ENCODE measurements at regions not wholly inside any gene's neighbourhood (a gene's known extent, or its start where the extent isn't known, plus 50 kb on each side); places are given as distances from the start of the nearest gene placed in this dataset.
"Not testable (repeated sequence)": the region's sequence is repeated elsewhere in the genome, so short reads cannot be mapped to it uniquely, and the experiment has no call there.

DNA sequence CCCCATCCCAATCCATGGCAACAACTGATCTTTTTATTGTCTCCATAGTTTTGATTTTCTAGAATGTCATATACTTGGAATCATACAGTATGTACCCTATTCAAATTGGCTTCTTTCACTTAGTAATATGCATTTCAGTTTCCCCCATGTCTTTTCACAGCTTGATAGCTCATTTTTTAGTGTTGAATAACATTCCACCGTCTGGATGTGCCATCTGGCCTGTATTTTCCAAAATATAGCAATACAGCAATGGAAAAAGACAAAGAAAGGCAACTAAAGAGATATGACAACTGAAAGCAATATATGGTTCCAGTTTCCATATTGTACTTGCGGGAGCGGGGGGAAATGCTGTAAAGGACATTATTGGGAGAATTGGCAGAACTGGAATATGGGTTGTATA, 166.4 kb upstream of the NT5E start:
- DNase-seq (ENCODE audit: low spot score), result no peak

DNA sequence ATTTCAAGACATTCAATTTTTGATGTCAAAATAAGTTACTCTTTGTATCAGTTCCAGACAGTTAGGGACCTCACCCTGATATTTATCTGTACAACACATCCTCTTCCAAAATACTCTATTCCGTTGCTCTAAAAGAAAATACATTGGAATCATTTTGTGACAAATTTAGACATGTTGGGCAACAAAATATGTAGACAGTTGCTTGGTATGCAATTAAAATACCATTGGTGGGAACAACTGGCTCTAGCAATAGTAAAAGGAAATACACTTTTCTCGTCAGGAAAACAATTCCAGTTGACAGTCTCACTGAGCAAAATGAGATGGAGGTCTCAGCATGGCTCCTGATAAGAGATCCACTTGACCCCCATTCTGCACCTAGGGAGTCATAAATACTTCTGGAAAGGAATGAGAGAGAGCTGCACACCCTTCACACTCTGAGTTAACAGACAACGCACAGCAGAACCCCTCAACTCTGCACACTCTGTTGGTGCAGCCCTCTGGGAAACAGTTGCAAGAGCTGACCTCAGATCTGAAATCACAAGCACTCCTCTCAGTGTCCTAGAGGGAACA, 171.3 kb upstream of the NT5E start:
- DNase-seq (ENCODE audit: low spot score), result no peak

DNA sequence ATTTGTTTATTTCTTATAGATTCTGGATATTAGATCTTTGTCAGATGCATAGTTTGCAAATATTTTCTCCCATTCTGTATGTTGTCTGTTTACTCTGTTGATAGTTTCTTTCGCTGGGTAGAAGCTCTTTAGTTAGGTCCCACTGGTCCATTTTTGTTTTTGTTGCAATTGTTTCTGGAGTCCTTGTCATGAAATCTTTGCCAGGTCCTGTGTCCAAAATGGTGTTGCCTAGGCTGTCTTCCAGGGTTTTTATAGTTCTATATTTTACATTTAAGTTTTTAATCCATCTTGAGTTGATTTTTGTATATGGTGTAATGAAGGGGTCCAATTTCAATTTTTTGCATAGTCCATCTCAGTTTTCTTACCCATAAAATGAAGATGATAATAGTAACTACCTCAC, 173.9 kb upstream of the NT5E start:
- not testable (repeated sequence) for DNase-seq (ENCODE audit: low spot score)

DNA sequence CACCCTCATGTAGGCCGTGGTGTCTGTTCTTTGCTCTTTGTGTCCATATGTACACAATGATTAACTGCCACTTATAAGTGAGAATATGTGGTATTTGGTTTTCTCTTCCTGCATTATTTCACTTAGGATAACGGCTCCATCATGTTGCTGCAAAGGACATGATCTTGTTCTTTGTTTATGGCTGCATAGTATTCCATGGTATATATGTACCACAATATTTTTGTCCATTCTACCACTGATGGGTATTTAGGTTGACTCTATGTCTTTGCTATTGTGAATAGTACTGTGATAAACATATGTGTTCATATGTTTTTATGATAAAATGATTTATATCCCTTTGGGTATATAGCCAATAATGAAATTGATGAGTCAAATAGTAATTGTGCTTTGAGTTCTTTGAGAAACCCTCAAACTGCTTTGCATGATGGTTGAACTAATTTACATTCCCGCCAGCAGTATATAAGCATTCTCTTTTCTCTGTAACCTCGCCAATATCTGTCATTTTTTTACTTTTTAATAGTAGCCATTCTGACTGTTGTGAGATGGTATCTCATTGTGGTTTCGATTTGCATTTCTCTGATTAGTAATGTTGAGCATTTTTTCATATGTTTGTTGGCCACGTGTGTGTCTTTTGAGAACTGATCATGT, 174.4 kb upstream of the NT5E start:
- DNase-seq (ENCODE audit: low spot score), result no peak

DNA sequence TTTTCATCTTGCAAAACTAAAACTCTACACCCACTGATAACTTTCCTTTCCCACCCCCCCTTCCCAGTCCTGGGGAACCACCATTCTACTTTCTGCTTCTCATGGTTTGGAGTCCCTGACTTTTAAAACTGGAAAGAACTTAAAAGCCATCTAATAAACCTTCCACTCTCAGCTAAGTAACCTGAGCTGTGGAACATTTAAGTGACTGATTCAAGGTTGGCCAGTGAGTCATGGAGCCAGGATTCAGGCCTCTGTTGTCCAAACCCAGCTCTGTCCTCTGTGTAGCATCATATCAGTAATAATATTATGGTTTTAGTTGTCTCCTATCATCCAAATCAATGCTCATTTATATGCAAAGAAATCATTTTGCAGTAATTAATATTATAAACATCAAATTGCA, 176.0 kb upstream of the NT5E start:
- DNase-seq (ENCODE audit: low spot score), result no peak

DNA sequence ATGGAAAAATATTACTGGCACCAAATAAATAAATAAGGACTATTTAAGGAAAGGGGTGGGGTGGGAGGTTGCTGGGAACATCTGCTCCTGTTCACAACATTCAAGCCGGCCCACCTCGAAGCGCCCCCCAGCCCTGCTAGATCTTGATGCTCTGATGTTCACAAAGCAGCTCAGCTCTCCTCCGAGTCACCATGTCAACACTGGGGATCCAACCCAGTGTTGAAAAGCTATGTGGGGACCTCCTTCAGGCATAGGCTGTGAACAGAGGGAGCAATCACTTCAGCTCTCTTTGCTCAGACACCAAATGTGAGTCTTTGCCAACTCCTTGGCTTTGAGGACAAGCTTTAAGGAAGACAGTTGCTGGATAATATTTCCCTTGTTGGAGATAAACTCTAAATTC, 176.8 kb upstream of the NT5E start:
- no peak for DNase-seq (ENCODE audit: low spot score)

DNA sequence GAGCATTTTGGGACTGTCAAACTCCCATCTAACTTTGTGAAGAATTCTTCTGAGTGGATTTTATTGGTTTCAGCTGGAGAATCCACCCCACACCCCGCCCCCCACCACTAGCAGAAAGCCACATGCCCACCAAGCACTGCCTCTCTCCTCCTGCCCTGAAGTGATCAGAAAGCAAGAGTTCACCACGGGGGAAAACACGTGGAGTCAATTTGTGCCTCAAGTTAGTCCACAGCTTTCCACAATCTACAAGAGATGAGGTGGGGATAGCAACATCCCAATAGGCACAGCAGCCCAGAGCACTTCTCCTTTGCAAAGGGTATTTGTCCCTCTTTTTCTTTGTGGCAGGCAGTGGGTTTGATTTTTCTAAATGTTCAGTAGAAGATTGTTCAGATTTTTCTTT, 177.3 kb upstream of the NT5E start:
- DNase-seq (ENCODE audit: low spot score), result no peak

DNA sequence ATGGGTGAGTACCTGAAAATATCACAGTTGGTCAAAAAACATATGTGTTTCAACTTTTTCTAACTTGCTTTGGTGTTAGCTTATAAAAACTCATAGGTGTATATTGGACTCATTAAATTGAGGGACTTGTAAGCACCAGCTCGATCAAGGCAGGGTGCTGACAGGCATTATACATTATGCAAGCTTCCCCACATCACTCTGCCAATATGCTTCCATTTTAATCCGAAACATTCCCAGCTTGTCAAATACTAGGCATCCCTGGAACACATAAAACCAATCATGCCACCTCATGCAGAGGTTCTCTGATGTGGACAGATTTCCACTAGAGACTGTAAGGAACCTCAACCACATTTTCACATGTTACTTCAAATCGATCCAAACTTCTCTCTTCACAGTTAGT, 187.3 kb upstream of the NT5E start:
- no peak for DNase-seq (ENCODE audit: low spot score)

DNA sequence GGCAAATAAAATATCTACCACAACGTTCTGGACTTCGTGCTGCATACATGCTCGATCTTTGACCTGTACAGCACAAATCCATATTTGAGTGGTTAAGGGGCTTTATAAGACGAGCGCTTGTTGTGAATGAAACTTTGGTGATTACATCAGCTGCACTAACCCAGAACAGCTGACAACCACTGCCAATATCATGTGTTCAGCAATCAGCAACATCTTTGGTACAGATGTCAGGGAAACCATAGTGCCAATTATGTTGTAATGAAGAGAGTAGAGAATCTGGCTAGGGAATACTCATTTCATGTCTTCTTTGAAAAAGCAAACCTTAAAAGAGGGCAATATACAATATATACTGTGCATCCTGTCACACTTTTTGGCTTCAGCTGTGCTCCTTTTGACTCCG, 188.6 kb upstream of the NT5E start:
- no peak for DNase-seq (ENCODE audit: low spot score)

DNA sequence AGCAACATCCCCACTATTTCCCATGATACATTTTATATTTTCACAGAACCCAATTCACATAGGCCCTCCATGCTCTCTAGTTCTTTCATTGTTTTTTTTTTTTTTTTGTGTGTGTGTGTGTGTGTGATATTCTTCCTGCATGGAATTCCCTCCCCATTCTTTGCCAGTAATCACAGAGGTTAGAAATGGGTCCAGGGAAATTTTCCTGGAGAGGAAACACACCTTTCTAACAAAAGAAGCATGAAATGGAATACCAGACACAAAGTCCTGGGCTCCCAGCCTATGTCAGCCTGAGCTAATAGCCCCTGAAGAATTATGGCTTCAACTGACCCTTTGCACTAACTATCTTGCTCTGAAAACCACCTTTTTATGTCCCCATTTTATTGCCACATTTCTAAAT, 194.2 kb upstream of the NT5E start:
- DNase-seq (ENCODE audit: low spot score), result no peak

DNA sequence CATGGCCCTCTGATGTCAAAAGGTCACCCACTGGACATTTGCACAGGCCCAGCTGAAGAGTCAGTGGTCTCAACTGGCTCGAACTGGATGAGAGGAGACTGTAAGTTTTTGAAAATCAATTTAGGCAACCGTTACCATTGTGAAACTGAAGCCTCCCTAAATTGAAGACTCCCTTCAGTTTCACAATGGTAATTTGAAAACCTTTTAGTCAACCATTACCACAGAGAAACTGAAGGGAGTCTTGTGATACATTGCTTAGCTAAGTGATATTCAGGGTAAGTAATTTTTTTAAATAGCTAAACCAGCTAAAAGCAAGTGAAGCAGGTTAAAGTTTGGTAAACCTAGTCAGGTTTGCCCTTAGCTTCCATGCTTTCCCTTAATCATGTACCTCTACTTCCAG, 197.3 kb upstream of the NT5E start:
- no peak for DNase-seq (ENCODE audit: low spot score)

DNA sequence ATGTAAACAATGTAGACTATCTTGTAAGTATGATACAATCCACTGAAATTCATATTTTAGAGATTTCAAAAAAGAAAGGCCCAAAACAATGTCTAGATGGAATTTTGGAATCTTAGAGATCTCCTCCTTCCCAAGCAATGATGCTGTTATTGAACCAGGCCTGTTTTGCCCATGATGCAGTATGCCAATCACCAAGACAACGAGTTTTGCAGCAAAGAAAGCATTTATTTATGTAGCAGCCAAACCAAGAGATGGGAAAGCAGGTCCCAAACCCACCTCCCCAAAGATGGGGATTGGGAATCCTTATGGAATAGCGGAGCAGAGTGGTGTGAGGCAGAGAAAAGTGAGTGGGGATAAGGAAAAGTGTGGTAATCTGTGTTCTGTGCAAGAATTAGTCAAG, 197.8 kb upstream of the NT5E start:
- DNase-seq (ENCODE audit: low spot score), result no peak

DNA sequence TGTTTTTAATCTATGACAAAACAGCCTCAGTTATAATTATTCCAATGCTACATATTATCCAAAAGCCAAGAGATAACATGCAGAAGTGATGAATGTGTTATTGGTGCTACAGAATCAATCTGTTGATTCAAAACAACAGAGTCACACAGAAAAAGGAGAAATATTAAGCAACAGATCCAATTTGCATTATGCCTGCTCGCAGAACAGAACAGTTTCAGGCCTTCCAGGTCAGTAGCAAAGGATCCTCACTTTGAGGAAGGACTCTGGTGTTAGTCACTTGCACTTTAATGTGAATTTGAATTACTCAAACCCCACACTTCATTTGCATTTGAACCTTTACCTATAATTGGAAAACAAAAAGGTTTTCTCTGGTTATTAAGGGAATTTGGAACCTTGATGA, 198.6 kb upstream of the NT5E start:
- DNase-seq (ENCODE audit: low spot score), result no peak

DNA sequence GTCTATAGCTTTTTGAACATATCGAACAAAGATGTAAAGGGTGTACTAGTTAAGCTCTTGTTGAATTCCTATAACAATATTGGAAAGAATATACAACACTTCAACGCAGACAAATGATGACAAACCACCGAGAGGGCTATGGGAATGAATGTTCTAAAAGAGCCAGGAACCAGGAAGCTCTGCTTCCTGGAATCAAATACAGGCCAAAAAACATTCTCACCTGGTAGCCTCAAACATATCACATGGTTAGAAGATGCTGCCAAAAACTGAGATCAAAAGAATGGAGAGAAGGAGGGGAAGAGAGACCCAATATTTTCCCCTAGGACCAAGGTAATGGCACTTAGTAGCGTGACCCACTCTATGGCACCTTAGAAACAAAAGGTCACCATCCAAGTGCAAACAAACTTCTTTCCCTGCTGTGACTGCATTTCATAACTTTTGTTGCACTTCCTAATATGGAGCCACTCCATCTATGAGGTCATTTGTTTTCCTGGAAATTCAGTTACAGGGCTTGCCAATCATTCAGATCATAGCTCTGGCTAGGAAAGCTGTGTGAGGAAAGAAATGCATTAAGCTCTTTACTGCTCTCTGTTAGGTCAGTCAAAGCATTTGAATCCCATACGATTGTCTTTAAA, 199.2 kb upstream of the NT5E start:
- DNase-seq (ENCODE audit: low spot score), result no peak

DNA sequence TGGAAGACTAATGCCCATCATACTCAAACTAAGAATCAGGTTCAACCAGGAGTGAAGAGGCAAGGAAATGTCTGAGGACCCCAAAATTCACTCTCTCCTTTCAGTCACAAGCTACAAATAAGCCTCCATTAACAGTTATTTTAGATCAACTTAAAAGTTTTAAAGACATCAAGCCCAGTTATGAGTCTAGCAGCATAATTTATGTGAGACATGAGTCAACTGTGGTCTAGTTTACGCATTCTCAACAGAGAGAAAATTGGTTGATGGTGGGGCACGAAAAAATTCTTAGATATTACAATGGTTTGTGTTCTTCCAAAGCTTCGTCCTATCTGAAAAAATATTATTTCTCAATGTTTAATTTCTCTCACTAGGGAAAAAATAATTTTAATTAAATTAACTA, 204.9 kb upstream of the NT5E start:
- DNase-seq (ENCODE audit: low spot score), result no peak

DNA sequence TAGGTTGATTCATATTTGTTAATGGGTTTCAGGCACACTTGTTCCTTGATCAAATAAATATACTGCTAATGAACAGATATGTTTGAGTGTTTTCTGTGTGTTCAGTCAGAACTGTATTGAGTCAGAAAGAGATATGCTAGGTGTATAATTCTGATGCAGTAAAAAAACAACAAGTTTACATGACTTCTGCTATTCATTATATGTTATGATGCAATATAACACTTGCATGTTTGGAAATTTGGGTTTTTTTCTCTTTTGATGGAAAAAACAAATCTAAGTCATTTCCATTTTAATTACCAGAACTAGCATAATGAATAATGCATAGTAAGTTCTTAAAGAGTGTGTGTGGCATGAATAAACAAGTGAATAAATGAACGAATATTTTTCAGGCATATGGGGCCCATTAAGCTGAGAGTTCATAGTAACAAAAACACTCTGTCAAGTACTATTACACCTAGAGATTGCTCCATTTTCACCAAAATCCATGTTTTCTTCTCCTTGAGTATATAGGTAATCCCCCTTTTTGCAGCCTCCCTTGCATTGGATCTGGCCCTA, 208.3 kb upstream of the NT5E start:
- no peak for DNase-seq (ENCODE audit: low spot score)

DNA sequence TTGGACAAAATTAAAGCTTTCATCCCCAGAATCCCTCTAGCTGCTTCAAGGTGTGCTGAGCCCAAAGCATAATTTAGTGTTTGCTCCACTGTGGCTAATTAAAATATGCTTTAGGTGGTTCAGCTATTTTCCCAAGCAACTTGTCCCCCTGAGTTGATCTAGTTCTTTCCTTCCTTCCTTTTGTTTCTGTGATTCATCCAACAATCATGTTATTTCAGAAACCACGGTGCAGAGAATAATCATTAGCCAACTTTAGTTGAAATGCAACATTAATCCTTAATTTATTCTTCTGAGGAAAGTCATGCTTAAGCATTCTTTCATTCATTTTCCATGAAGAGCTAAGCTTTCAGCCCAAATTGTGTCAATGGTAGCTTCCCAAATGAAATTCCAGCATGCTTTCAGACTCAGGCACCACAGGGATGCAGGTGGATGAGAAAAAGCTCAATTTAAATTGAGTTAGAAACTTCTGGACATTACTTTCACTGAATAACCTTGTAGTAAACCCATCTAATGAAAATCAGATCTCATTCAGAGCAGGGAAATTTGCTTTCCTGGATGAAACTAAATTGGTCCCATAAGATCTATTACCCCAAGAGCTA, 209.0 kb upstream of the NT5E start:
- DNase-seq (ENCODE audit: low spot score), result no peak

DNA sequence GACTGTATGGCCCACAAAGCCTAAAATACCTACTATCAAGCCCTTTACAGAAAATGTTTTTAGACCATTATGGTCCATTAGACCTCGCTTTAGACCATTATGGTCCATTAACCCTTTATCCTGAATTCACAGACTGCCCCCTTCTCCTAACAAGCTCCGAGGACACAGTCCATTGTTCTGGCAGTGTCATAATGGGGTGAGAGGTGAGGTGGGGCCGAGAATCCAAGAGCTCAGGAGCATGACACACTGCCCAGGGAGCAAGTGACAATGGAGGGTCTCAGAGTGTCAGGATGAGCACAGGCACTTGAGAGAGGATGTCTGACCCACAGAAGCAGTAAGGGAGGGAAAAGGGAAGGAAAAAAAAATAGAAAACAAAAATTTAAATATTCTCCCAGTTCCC, 212.4 kb upstream of the NT5E start:
- DNase-seq (ENCODE audit: low spot score), result no peak

DNA sequence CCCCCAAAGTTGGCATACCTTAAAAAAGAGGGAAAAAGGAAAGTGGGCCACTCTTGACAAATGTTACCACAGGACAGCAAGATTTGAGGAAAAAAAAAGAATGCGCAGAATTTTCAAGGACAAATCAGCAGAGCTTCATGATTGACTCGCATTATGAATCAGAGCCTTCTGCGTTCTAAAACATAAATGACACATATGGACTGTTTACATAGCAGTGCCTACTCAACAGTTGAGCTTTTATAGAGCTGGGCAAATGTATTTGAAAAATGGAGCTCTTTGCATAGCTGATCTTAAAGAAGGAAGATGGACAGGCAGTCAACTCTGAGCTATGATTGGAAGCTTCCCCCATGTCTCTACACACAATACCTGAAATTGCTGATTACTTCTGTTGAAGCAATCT, 213.2 kb upstream of the NT5E start:
- DNase-seq (ENCODE audit: low spot score), result no peak

DNA sequence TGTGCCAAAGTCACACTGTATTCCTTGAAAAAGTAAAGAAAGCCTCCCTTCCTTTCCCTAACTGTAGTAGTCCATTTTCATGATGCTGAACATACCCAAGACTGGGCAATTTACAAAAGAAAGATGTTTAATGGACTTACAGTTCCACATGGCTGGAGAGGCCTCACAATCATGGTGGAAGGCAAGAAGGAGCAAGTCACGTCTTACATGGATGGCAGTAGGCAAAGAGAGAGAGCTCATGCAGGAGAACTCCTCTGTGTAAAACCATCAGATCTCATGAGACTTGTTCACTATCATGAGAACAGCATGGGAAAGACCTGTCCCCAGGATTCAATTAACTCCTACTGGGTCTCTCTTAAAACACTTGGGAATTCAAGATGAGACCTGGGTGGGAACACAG, 222.5 kb upstream of the NT5E start:
- not testable (repeated sequence) for DNase-seq (ENCODE audit: low spot score)

DNA sequence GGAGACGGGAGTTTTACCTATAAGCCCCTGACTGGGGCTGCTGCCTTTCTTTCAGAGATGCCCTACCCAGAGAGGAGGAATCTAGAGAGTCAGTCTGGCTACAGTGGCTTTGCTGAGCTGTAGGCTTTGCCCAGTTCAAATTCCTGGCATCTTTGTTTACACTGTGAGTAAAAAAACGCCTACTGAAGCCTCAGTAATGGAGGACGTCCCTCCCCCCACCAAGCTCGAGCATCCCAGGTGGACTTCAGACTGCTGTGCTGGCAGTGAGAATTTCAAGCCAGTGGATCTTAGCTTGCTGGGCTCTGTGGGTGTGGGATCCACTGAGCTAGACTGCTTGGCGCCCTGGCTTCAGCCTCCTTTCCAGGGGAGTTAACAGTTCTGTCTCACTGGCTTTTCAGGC, 237.1 kb upstream of the NT5E start:
- DNase-seq (ENCODE audit: low spot score), result not testable (repeated sequence)

DNA sequence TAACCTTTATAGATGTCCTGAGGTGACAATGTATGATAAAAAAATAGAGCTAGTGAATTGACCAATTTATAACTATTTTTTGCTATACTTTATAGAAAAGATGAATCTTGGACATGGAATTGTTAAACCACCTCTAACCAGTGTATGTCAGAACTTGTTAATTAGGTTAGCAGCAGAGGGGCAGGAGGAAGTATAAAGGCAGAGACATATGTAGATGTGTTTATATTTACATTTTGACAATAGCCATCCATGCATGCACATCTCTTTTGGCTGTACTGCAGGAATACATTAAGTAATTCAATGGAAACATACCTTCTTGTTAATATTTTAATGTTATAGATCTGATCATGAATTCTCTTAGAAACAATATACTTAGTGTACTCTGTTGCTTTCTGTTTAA, 254.6 kb upstream of the NT5E start:
- no peak for DNase-seq (ENCODE audit: low spot score)

DNA sequence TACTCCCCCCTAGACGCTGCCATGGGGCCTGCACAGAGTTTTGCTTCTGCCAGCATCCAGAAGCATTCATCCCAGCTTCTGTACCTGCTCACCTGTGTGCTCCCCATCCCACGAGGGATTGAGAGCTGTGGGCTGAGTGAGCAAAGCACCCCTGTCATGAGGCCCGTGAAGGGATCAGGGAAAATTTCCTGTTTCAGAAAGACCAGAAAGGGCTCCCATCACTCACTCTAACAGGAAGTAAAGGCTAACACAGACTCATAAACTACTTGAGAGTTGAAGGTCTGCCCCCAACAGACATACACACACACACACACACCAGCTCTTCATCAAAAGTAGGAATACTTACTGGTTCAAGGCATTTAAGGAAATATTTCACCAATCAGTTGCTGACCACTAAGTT, 256.5 kb upstream of the NT5E start:
- DNase-seq (ENCODE audit: low spot score), result no peak

All from LoVo (cell line).